ENCODE measurements at regions not wholly inside any gene's neighbourhood (a gene's known extent, or its start where the extent isn't known, plus 50 kb on each side); places are given as distances from the start of the nearest gene placed in this dataset.

- DNase-seq: no peak
These were observed 550.0 kb upstream of the SALL1 start for GRCh38 chr16:51701025-51701424.

GRCh38 chr16:51699686-51700396, 548.8 kb upstream of the SALL1 start:
- no peak for DNase-seq

- no peak for DNase-seq
These were observed 547.6 kb upstream of the SALL1 start for GRCh38 chr16:51698647-51699046.

GRCh38 chr16:51697454-51697853, 546.4 kb upstream of the SALL1 start:
- DNase-seq: no peak

GRCh38 chr16:51696376-51696775, 545.3 kb upstream of the SALL1 start:
- no peak for DNase-seq

GRCh38 chr16:51691109-51691508, 540.0 kb upstream of the SALL1 start:
- DNase-seq: no peak

GRCh38 chr16:51685498-51685897, 534.4 kb upstream of the SALL1 start:
- DNase-seq: no peak

- no peak for DNase-seq
These were observed 532.8 kb upstream of the SALL1 start for GRCh38 chr16:51683882-51684281.

GRCh38 chr16:51682905-51683304, 531.8 kb upstream of the SALL1 start:
- no peak for DNase-seq

GRCh38 chr16:51674615-51675014, 523.5 kb upstream of the SALL1 start:
- no peak for DNase-seq

- no peak for DNase-seq
These were observed 519.5 kb upstream of the SALL1 start for GRCh38 chr16:51670527-51670926.

GRCh38 chr16:51666821-51667220, 515.8 kb upstream of the SALL1 start:
- DNase-seq: no peak

- DNase-seq: no peak
These were observed 515.0 kb upstream of the SALL1 start for GRCh38 chr16:51666074-51666473.

- DNase-seq: no peak
These were observed 514.4 kb upstream of the SALL1 start for GRCh38 chr16:51665436-51665998.

- no peak for DNase-seq
These were observed 507.5 kb upstream of the SALL1 start for GRCh38 chr16:51658531-51658930.

GRCh38 chr16:51657848-51658247, 506.8 kb upstream of the SALL1 start:
- no peak for DNase-seq

GRCh38 chr16:51655249-51655648, 504.2 kb upstream of the SALL1 start:
- no peak for DNase-seq

GRCh38 chr16:51651061-51651466, 500.0 kb upstream of the SALL1 start:
- DNase-seq: no peak

GRCh38 chr16:51649631-51650030, 498.6 kb upstream of the SALL1 start:
- no peak for DNase-seq

- DNase-seq: no peak
These were observed 497.5 kb upstream of the SALL1 start for GRCh38 chr16:51648526-51648925.

GRCh38 chr16:51641191-51641765, 490.2 kb upstream of the SALL1 start:
- DNase-seq: no peak

- DNase-seq: no peak
These were observed 489.1 kb upstream of the SALL1 start for GRCh38 chr16:51640196-51640595.

- no peak for DNase-seq
These were observed 487.5 kb upstream of the SALL1 start for GRCh38 chr16:51638339-51639135.

GRCh38 chr16:51637770-51638094, 486.7 kb upstream of the SALL1 start:
- DNase-seq: no peak
